NOMO-1 treated with DMSO at 0.1 percent for 48 hours (cell line): ENCODE measurements at regions not wholly inside any gene's neighbourhood (a gene's known extent, or its start where the extent isn't known, plus 50 kb on each side); places are given as distances from the start of the nearest gene placed in this dataset.
"Not testable (repeated sequence)": the region's sequence is repeated elsewhere in the genome, so short reads cannot be mapped to it uniquely, and the experiment has no call there.

Experiments used
- DNase-seq: peaks from one replicate; lab custom pipeline; 2025; ENCODE audit not compliant: unreplicated experiment; lab: John Stamatoyannopoulos, UW

DNA sequence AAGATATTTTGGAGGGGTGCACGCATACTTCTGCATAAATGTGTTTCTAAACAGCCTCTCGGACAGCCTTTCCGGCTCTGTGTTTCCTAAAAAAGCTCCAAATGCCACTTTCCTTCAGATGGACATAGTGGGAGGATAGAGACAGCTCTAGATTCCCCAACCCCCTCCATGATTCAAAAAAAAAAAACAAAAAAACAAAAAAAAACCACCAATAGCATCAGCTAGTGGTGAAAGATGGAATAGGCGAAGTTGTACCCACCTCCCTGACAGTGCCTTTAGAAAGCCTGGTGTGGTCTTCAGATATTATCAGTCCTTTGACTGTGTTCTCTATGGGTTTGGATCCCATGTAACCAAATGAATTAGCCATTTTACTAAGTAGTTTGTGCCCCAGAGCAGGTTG, 94.1 kb downstream of the PHETA1 start:
- DNase-seq, result peak; percentile 3

DNA sequence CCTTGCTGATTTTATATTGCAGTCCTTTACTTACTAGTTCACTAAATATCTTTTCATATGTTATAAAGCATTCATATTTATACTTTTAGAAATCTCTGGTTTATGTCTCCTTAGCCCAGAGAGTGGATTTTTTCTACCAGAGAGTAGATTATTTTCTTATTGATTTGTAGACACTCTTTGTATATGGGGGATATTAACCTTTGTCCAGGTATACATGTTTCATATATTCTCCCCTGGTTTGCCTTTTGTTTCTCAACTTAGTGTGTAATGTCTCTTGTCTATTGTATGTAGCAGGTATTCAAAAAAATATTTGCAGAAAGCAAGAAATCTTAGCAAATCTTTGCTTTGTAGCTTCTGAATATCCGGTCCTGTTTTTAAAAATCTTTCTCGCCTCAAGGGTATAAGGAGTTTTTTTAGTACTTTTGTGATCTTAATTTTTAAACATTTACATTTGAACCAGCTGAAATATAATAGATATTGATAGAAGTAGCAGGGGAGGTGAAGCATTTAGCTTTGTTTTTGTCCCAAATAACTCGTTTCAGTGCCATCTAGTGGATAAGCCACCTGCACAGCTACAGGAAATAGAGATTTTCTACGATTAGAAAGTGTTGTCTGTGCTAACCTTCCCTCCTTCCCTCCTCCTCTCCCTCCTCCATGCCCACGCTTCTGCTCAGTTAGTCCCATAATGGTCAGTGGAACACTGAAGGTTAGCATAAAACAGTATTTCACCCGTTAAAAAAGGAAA, 97.0 kb downstream of the PHETA1 start:
- DNase-seq, result peak; percentile 38

DNA sequence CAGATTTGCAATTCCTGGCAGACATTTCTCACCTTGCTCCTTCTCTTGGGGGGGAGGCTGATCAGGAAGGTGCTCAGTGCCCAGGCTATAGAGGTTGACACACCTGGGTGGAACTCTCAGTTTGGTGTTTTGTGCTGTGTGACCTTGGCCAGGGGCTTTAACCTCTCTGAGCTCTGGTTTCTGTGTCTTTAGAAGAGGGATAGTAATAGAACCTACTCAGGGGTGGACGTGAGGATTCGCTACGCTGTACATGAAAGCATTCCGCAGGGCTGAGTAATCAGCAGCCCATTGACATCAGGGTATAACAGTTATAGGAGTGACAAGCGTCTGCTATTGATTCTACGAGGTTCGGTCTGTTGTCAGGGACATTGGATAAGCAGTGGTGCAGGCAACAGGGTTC, 98.1 kb downstream of the PHETA1 start:
- no peak for DNase-seq

DNA sequence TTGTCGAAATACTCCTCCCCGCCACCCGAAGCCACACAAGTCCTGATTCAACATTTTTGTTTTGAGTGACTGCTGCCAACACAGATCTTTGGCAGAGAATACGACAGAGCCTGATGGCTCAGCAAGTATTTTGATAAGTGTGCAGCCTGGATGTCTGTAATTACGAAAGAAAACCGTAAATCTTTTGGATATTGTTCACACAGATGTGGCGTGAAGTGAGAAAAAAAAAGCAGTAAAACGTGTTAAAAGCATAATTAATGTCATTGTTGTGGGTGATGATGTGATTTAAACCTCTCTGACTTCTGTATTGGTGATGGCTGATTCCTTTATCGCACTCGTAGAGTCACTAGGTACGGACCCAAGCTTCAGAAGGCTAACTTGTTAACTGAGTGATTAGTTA, 98.7 kb downstream of the PHETA1 start:
- peak; percentile 68 for DNase-seq

DNA sequence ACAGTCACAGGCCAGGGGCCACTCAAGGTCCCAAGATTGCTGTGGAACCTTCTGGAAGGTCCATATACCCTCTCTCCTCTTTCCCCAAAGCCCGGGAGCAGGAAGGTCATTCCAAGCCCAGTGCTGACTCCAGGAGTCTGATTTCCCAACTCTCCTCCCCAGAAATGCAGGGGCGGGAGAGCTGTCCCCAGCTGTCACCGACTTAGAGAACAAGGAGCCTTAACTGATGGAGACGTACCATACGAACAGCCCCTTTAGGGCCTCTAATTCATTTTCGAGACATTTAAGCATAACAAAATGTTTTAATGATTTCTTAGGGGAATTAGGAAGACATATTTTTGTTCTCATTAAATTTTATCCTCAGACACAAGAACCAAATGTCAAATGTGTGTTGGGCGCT, 99.2 kb downstream of the PHETA1 start:
- no peak for DNase-seq

DNA sequence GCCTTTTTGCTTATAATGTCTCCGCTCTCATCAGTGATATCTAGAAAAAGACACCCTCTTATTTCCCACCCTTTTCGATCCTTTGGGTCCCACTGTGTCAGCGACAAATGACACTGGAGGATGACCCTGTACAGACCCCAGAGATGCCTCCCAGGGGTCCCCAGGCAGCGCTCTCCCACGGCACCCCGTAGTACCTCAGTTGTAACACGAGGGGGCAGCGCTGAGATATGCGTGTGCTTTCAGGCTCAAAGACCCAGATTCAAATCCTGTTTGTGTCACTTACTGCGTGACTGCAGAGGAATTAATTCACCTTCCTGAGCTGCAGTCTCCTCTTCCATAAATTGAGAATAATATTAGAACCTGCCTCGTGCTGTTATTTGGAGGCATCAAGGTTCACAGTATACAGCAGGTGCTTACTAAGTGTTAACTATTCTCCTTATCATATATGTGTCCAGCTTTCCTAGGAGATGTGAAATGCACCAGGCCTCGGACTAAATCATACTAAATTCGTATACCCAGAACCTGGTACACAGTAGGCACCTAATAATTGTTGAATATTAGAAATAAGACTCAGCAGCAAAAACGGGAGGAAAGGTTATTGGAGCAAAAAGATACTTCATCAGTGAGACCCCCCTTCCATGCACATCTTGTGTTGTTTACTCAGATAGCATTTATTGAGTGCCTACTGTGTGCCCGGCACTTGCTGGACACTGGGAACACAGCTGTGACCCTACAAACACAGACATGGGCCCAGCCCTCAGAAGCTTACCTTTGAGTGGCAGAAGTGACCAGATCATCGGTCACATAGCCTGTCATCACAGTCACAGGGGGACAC, 99.9 kb downstream of the PHETA1 start:
- DNase-seq, result no peak

DNA sequence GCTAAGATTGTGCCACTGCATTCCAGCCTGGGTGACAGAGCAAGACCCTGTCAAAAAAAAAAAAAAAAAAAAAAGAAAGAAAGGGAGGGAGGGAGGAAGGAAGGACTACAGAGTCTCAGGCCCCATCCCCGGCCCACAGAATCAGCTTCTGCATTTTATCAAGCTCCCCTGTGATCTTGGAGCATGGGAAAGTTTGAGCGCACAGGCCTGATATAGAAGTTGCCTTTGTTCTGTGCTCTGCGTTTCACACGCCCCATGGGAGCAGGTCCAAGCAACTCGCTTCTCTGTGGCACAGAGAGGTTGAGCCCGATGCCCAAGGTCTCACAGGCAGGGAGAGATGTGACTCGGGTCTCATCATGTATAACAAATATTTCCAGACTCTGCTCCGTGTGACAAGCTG, 101.8 kb downstream of the PHETA1 start:
- no peak for DNase-seq

DNA sequence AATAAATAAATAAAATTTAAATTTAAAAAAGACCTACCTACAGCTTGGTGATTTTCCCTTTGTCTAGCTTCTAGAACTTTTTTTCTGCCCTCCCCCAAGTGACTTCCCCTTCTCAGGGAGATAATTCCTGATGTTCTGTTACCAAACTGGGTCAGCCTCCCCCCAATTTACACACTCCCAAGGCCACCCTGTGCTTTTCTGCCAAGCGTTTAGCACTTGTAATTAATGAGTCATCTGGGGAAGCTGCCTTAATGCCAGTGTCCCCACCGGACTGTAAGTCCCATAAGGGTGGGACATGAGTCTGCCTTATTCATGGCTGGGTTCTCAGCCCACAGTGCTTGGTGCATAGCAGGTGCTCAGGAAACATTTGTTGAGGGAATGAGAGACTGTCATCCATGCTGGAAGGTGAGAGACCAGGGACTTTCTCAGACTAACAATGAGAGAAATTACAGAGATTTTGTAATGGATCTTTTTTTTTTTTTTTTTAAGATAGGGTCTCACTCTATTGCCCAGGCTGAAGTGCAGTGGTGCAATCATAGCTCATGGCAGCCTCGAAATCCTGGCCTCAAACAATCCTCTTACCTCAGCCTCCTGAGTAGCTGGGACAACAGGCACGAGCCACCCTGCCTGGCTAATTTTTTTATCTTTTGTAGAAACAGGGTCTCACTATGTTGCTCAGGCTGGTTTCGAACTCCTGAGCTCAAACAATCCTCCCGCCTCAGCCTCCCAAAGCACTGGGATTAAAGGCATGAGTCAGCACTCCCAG, 106.8 kb downstream of the PHETA1 start:
- peak; percentile 46 for DNase-seq

DNA sequence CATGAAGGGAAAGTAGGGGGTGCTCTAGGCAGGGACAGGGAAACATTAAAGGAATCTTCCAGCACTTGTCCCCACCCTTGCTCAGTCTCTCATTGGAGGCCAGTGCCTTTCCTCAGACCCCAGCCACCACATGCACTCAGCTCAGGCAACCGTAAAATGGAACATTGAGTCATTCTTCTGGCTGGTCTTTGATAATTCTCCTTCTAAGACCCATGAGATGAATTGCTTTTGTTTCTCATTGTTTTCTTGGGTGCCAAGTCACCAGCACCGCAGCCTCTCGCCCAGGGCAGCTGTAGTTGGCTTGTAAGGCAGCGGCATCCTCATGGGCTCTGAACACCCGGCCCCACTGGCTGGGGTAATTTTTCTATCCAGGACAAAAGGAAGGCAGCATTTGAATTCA, 108.2 kb downstream of the PHETA1 start:
- DNase-seq, result no peak

DNA sequence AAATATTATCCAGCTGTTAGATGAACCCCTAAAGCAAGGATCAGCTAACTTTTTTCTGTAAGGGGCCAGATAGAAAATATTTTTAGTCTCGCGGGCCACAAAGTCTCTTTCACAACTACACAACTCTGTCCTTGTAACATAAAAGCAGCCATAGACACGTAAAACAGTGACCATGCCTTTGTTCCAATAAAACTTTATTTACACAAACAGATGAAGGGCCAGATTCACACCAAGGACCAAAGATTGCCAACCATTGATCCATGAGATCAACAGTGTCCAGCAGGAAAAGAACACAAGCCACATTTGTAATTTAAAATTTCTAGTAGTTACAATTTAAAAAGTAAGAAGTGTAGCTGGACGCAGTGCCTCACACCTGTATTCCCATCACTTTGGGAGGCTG, 109.7 kb downstream of the PHETA1 start:
- DNase-seq, result no peak

DNA sequence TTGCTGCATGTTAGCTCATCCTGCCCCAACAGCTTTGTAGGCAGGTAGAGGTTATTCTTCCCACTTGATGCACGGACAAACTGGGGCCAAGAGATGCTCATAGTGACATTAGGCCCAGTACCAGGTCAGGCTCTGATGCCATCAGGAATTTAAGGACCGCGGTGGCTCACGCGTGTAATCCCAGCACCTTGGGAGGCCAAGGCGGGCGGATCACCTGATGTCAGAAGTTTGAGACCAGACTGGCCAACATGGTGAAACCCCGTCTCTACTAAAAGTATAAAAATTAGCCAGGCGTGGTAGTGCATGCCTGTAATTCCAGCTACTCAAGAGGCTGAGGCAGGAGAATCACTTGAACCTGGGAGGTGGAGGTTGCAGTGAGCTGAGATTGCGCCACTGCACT, 110.8 kb downstream of the PHETA1 start:
- DNase-seq, result not testable (repeated sequence)

DNA sequence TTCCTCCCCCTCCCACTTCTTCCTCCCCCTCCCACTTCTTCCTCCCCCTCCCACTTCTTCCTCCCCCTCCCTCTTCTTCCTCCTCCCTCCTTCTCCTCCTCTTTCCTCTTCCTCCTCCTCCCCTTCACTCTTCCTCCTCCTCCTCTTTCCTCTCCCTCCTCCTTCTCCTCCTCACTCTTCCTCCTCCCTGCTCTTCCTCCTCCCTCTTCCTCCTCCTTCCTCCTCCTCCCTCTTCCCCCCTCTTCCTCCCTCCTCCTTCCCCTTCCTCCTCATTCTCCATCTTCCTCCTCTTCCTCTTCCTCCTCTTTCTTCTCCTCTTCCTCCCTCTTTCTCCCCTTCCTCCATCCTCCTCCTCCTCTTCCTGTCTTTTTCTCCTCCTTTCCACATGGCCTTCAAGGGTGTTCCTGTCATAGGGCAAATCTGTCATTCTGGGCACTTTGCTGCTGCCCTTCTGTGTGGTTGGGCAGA, 111.4 kb downstream of the PHETA1 start:
- no peak for DNase-seq

DNA sequence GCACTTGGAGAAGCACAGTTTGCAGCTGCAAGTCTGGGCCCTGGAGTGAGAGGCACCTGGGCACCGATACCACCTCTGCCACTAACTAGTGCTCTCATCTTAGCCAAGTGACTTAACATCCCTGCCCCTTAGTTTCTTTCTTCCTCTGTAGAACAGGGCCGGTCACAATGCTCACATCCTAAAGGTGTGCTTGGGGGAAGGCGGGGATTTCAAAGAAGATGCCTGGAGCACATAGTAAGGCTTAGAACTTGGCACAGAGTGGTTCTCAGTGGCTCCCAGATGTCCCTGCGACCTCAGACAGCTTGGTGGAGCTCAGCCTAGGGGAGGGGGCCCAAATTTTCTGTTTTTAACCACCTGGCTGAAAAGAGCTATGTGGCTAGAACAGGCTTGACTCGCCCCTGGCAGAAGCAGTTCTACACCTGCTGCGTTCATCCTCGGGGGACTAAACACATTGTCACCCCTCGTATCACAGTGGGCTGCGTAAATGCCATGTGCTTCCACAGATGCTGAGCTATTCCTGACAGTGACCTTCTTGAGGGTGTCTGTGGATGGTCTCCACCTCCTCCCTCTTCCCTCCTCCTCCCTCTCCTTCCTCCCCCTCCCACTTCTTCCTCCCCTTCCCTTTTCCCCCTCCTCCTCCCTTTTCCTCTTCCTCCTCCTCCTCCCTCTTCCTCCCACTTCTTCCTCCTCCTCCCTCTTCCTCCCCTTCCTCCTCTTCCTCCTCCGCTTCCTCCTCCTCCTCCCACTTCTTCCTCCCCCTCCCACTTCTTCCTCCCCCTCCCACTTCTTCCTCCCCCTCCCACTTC, 112.1 kb downstream of the PHETA1 start:
- DNase-seq, result no peak

DNA sequence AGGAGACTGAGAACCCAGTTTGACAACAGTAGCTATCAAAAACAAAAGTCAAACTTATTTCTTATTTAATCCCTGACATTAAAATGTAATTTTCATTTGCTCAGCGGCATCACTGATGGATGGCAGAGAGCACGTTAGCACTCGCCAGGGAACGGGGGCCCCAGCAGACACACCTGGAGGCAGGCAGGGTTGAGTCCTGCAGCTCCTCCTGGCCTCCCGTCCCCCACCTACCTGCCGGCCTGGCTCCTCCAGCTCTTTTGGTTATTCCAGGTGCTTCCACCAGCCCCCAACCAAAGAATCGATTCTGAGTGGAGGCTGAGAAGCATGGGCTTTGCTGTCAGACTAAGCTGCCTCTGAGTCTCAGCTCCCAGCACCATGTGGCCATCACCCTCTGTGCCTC, 113.6 kb downstream of the PHETA1 start:
- no peak for DNase-seq

DNA sequence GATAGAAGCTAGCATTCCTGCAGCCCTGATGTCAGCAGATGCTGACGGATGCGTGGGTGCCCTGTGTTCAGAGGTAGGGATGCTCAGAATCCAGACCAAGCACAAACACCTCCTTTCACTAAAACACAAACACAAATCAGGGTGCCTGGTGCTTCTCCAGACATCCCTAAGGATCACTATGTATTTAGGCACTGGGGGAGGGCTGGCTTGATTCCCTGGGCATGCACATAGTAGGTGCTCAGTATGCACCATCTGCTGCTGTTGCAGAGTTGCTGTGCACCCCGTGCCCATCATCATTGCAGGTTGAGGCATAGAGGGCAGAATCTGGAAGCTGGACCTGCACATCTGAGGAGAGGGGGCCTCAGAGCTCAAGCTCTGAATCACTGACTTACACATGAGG, 114.8 kb downstream of the PHETA1 start:
- no peak for DNase-seq

DNA sequence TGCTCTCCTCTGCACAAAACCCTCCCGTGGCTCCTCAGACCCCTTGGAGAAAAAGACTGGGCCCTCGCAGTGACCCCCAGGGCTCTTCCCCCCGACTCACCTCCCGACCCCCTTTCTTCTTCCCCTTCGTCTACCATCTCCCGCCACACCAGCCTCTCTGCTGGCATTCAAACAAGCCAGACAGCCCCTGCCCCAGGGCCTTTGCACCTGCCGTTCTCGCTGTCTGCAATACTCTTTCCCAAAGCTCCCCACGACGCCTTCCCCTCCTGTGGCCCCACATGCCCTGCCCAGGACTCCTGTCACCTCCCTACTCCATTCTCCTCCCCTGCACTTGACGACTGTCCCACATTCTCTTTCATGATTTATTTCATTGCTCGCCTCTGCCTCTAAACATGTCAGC, 115.7 kb downstream of the PHETA1 start:
- DNase-seq, result no peak

DNA sequence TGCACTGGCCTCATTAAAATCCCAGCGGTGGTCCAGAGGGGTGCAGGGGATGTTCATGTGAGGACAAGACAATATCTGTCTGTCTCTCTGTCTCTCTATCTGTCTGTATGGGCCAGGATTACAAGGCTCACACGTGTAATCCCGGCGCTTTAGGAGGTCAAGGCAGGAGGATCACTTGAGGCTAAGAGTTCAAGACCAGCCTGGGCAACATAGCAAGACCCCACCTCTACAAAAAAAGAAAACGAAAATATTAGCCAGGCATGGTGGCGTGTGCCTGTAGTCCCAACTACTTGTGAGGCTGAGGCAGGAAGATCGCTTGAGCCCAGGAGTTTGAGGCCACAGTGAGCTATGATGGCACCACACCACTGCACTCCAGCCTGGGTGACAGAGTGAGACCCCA, 117.1 kb downstream of the PHETA1 start:
- no peak for DNase-seq

DNA sequence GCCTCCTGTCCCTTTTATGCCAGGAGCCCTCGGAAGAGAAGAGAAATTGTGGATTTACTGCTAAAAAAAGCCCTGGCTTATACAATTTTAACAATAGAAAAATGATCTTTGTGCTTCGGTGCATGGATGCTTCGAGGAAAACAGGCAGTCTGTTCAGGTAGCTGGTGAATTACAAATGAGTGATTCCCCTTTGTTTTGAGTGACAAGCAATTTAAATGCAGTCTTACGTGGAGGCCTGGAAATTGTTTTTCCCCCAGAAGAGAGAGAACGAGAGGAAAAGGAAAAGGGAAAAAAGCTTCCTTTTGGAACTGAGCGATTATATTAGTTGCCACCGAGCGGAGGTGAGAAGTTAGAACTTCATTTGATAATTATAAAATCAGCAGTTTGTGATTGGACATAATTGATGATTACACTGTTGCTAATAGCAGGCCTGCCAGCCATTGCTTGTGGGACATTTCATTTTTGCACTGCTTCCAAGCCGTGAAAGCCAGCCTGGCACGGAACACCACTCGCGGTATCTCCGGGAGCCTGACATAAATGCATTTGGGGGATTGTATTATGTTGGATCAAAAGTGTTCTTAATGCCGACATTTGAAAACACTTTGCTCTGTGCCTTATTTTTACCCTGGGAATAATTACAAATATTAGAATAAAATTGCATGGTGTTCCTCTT, 117.7 kb downstream of the PHETA1 start:
- DNase-seq, result no peak

DNA sequence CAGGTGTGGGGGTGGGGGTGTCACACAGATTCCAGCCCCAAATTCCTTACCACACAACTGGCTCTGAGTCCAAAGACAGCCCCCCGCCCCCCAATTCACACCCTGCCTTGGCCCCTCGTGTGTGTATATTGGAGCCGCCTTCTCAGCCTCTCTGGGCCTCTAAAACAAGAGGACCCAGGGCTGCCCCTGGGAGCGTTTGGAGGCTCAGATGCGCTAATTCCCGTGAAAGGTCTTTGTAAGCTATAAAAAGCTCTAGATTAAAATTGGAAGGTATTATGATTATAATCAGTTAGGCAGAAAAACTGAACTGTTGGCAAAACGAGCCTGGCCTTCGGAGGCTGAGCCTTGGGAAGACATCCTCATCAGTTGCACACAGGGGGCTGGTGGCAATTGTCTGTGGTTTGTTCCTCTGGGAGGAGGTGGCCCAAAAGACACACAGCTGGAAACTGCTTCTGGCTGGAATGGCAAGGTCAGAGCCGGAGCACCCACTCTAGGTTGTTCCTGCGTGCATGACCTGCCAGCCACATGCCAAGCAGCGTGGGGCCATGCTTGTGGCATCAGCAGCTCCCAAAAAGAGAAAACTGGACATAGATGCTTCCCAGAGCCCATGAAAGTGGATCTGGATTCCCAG, 118.5 kb downstream of the PHETA1 start:
- DNase-seq, result no peak

DNA sequence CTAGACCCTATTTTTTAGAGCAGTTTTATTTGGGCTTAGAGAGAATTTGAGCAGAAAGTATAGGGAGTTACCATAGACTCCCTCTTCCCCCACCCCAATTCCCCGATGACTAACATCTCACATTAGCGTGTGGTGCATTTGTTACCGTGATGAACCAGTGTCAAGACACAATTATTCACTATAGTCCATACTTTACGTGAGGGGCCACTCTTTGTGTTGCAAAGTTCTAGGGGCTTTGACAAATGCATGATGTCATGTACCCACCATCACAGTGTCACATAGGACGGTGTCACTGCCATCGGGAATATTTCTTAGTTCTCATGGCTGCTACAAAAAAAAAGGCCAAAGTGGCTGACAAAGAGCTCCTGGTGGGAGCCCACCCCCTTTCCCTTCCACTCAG, 119.1 kb downstream of the PHETA1 start:
- DNase-seq, result no peak
